KG1 (cell line): ENCODE measurements at regions not wholly inside any gene's neighbourhood (a gene's known extent, or its start where the extent isn't known, plus 50 kb on each side); places are given as distances from the start of the nearest gene placed in this dataset.
"Not testable (repeated sequence)": the region's sequence is repeated elsewhere in the genome, so short reads cannot be mapped to it uniquely, and the experiment has no call there.

ENCODE experiments used
- DNase-seq: peaks from one replicate; lab custom pipeline; 2025; lab: John Stamatoyannopoulos, UW

GRCh38 chrX:46165411-46165810, 379.8 kb downstream of the ZNF674 start:
- DNase-seq, result no peak

GRCh38 chrX:46152756-46153155, 392.5 kb downstream of the ZNF674 start:
- DNase-seq, result no peak

GRCh38 chrX:46151332-46151731, 393.9 kb downstream of the ZNF674 start:
- not testable (repeated sequence) for DNase-seq

GRCh38 chrX:46144566-46144965, 400.7 kb downstream of the ZNF674 start:
- no peak for DNase-seq

GRCh38 chrX:46140272-46140671, 404.9 kb downstream of the ZNF674 start:
- no peak for DNase-seq

GRCh38 chrX:46130247-46130646, 415.0 kb downstream of the ZNF674 start:
- no peak for DNase-seq

GRCh38 chrX:46125111-46125510, 420.1 kb downstream of the ZNF674 start:
- DNase-seq, result no peak

- DNase-seq, result no peak
Observed at GRCh38 chrX:46117234-46117633, 428.0 kb downstream of the ZNF674 start.

GRCh38 chrX:46087310-46087709, 457.9 kb downstream of the ZNF674 start:
- not testable (repeated sequence) for DNase-seq

GRCh38 chrX:46080121-46080520, 465.1 kb downstream of the ZNF674 start:
- not testable (repeated sequence) for DNase-seq

- no peak for DNase-seq
Observed at GRCh38 chrX:46072791-46073190, 472.4 kb downstream of the ZNF674 start.

- DNase-seq, result no peak
Observed at GRCh38 chrX:46072372-46072771, 472.8 kb downstream of the ZNF674 start.

- no peak for DNase-seq
Observed at GRCh38 chrX:46070421-46070820, 474.8 kb downstream of the ZNF674 start.

GRCh38 chrX:46059316-46059715, 485.9 kb downstream of the ZNF674 start:
- no peak for DNase-seq

GRCh38 chrX:46044486-46044885, 500.7 kb downstream of the ZNF674 start:
- DNase-seq, result no peak

GRCh38 chrX:46040001-46040400, 505.2 kb downstream of the ZNF674 start:
- no peak for DNase-seq

- DNase-seq, result no peak
Observed at GRCh38 chrX:46039526-46039925, 505.7 kb downstream of the ZNF674 start.

GRCh38 chrX:46036508-46036907, 508.7 kb downstream of the ZNF674 start:
- DNase-seq, result no peak

GRCh38 chrX:46034868-46035267, 510.4 kb downstream of the ZNF674 start:
- DNase-seq, result no peak

GRCh38 chrX:46029777-46030176, 515.4 kb downstream of the ZNF674 start:
- DNase-seq, result no peak

- no peak for DNase-seq
Observed at GRCh38 chrX:46016296-46016695, 528.9 kb downstream of the ZNF674 start.

GRCh38 chrX:46015653-46016052, 529.6 kb downstream of the ZNF674 start:
- DNase-seq, result no peak

- DNase-seq, result no peak
Observed at GRCh38 chrX:45992402-45993123, 552.7 kb downstream of the ZNF674 start.

- DNase-seq, result no peak
Observed at GRCh38 chrX:45986971-45987370, 558.2 kb downstream of the ZNF674 start.
